Left ventricle myocardium inferior (tissue), 1 donor: ENCODE measurements at regions not wholly inside any gene's neighbourhood (a gene's known extent, or its start where the extent isn't known, plus 50 kb on each side); places are given as distances from the start of the nearest gene placed in this dataset.

Experiments
- DNase-seq: peaks from one replicate; pipeline ENCODE4 v3.0.0-alpha.2; 2020
- H3K27ac ChIP-seq: fragments of 200-600 bp; replicated peaks from 2 replicates; pipeline ENCODE4 v1.8.0; 2021
- H3K27me3 ChIP-seq: fragments of 200-600 bp; 2 replicates; pipeline ENCODE4 v1.8.0; 2021; ENCODE audit warnings: low read depth
- H3K36me3 ChIP-seq: fragments of 200-600 bp; 2 replicates; pipeline ENCODE4 v1.8.0; 2021
- H3K4me1 ChIP-seq: fragments of 200-600 bp; 2 replicates; pipeline ENCODE4 v1.8.0; 2021
- H3K4me3 ChIP-seq: fragments of 200-600 bp; 2 replicates; pipeline ENCODE4 v1.8.0; 2021; ENCODE audit warnings: mild to moderate bottlenecking, moderate library complexity
- H3K9me3 ChIP-seq: fragments of 200-600 bp; replicated peaks from 2 replicates; pipeline ENCODE4 v1.8.0; 2021
- intact Hi-C: fragments of 100-400 bp; cut with micrococcal nuclease; formaldehyde crosslinking; loops from one replicate; pipeline ENCODE4 v1.11.0; 2022
- TF ChIP-seq, protein P1 (sequence below): fragments of 200-600 bp; IDR thresholded peaks from 2 replicates; pipeline ENCODE4 v1.8.0; 2021; ENCODE audit warnings: antibody characterized with exemption, mild to moderate bottlenecking, borderline replicate concordance
- donor health status: DM: no; HTN: yes; CAD: no; lungs with severe emphysema.

- no peak overlapping the region for H3K27ac ChIP-seq
- intact Hi-C loops = no loop called here
- no peak for DNase-seq
- H3K9me3 ChIP-seq = peaks cover 3% of the 10 kb centered on the region
- H3K4me1 ChIP-seq = no peaks in the 10 kb centered on the region
- TF ChIP-seq, protein P1, sequence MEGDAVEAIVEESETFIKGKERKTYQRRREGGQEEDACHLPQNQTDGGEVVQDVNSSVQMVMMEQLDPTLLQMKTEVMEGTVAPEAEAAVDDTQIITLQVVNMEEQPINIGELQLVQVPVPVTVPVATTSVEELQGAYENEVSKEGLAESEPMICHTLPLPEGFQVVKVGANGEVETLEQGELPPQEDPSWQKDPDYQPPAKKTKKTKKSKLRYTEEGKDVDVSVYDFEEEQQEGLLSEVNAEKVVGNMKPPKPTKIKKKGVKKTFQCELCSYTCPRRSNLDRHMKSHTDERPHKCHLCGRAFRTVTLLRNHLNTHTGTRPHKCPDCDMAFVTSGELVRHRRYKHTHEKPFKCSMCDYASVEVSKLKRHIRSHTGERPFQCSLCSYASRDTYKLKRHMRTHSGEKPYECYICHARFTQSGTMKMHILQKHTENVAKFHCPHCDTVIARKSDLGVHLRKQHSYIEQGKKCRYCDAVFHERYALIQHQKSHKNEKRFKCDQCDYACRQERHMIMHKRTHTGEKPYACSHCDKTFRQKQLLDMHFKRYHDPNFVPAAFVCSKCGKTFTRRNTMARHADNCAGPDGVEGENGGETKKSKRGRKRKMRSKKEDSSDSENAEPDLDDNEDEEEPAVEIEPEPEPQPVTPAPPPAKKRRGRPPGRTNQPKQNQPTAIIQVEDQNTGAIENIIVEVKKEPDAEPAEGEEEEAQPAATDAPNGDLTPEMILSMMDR = no peak
- H3K27me3 ChIP-seq = peaks cover 5% of the 10 kb centered on the region
- H3K36me3 ChIP-seq = no peaks in the 10 kb centered on the region
- no peak overlapping the region for H3K4me3 ChIP-seq
Measured at GRCh38 chr7:35558841-35559240, 136.1 kb downstream of the HERPUD2 start.

GRCh38 chr7:35556515-35557471 lies 138.1 kb downstream of the HERPUD2 start:
- no peaks in the 10 kb centered on the region for H3K36me3 ChIP-seq
- no peak for DNase-seq
- intact Hi-C loops = no loop called here
- no peaks in the 10 kb centered on the region for H3K9me3 ChIP-seq
- H3K27me3 ChIP-seq = peaks cover 5% of the 10 kb centered on the region
- no peaks in the 10 kb centered on the region for H3K4me1 ChIP-seq
- H3K27ac ChIP-seq = no peak overlapping the region
- no peak overlapping the region for H3K4me3 ChIP-seq
- TF ChIP-seq, protein P1 = no peak

DNA sequence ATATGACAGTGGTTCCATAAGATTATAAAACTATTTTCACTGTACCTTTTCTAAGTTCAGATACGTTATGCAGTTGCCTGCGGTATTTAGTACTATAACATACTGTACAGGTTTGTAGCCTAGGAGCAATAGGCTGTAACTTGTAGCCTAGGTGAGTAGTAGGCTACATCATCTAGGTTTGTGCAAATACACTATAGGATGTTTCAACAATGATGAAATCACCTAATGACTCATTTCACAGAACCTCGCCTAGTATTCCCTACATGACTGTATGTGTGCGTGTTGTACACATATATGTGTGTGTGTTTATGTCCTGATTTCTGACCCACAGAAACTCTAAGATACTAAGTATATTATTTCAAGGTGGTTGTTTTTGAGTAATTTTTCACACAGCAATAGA lies 139.0 kb downstream of the HERPUD2 start:
- no peaks in the 10 kb centered on the region for H3K9me3 ChIP-seq
- DNase-seq = no peak
- H3K4me1 ChIP-seq = no peaks in the 10 kb centered on the region
- intact Hi-C loops = no loop called here
- H3K36me3 ChIP-seq = no peaks in the 10 kb centered on the region
- peaks cover 5% of the 10 kb centered on the region for H3K27me3 ChIP-seq
- TF ChIP-seq, protein P1 = no peak
- H3K27ac ChIP-seq = no peak overlapping the region
- no peak overlapping the region for H3K4me3 ChIP-seq

DNA sequence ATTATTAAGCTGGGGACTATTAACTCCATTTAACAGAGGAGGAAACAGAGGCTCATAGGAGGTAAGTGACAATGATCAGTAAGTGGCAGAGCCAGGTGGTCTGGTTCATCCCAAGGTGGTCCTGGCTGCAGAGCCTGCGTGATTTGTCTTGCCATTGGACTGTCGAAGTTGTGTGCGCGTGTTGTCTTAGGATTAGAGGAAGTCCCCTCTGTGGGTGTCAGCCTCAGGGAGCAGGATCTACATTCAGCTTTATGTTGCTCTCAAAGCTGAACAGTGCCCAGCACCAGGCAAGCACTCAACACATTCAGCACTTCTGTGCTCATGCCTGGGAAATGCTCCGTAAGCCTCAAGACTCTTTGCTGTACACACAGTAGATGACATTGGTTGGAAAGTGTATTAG lies 139.5 kb downstream of the HERPUD2 start:
- intact Hi-C loops = no loop called here
- Histone ChIP-seq H3K4me3 (no peak overlapping the region), H3K27me3 (peaks cover 3% of the 10 kb centered on the region), H3K9me3 (no peaks in the 10 kb centered on the region), H3K27ac (no peak overlapping the region), H3K4me1 (no peaks in the 10 kb centered on the region), H3K36me3 (no peaks in the 10 kb centered on the region)
- no peak for DNase-seq
- TF ChIP-seq, protein P1 = no peak

- Histone ChIP-seq H3K9me3 (no peaks in the 10 kb centered on the region), H3K27ac (no peak overlapping the region), H3K27me3 (no peaks in the 10 kb centered on the region), H3K36me3 (no peaks in the 10 kb centered on the region), H3K4me3 (no peak overlapping the region), H3K4me1 (no peaks in the 10 kb centered on the region)
- intact Hi-C loops = no loop called here
- DNase-seq = no peak
- TF ChIP-seq, protein P1 = no peak
Measured at GRCh38 chr7:35553519-35553918, 141.4 kb downstream of the HERPUD2 start.
